ENCODE measurements at regions not wholly inside any gene's neighbourhood (a gene's known extent, or its start where the extent isn't known, plus 50 kb on each side); places are given as distances from the start of the nearest gene placed in this dataset.

DNA sequence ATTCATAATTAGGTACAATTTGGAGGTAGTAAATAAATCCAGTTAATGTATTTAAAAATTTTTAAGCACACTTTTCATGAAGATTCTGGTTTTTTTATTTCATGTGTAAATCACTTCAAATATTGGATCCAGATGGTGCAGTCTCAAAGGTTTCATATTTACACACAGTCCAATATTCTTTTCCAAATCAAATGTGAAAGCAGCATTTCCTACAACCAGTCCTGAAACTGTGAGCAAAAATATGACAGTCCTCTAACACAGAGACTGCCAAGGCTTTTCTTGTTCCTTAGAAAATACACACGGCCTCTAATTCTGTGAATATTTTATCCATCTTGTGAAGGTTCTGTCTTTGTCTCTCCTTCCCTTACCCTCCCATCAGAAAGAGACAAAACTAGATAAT is 645.9 kb downstream of the ARL4A start:
- H3K27me3 ChIP-seq (replicated peaks in 1 of 2; ENCODE audit: control insufficient read depth in 2 of 2, insufficient read depth in 2 of 2, low read length in 1 of 2), result no peaks in the 10 kb centered on the region
- H3K4me3 ChIP-seq, result no peak overlapping the region
- H3K9me3 ChIP-seq (replicated peaks; ENCODE audit: control insufficient read depth, insufficient read depth, low read length), result no peaks in the 10 kb centered on the region
- H3K4me1 ChIP-seq (ENCODE audit: control insufficient read depth, insufficient read depth, low read length), result no peaks in the 10 kb centered on the region
- no peak overlapping the region for H2AFZ ChIP-seq (ENCODE audit: control insufficient read depth, low read depth, low read length)
- no peaks in the 10 kb centered on the region for H4K20me1 ChIP-seq (ENCODE audit: control insufficient read depth, insufficient read depth)
- SMC1A ChIA-PET (ENCODE audit: uncharacterized antibody, unreplicated experiment), result no interaction called here
- no peak overlapping the region for H3K9ac ChIP-seq (ENCODE audit: control insufficient read depth, insufficient read depth, low read length)
- intact Hi-C loops (cut with micrococcal nuclease; ENCODE audit: unreplicated experiment), result no loop called here
- no peak overlapping the region for H3K27ac ChIP-seq (ENCODE audit: control insufficient read depth, insufficient read depth)
- POLR2A ChIA-PET, result no interaction called here
- CTCF ChIA-PET, result no interaction called here
- RAD21 ChIA-PET (ENCODE audit: unreplicated experiment), result no interaction called here
- no peaks in the 10 kb centered on the region for H3K79me2 ChIP-seq (ENCODE audit: control insufficient read depth, insufficient read depth, low read length)
- DNase-seq (ENCODE audit: low read depth, low spot score), result no peak
- no peak overlapping the region for H3K4me2 ChIP-seq (ENCODE audit: control insufficient read depth, insufficient read depth)
- H3K36me3 ChIP-seq (ENCODE audit: control insufficient read depth in 2 of 2, insufficient read depth in 2 of 2, low read length in 1 of 2), result no peaks in the 10 kb centered on the region
- no peak for FAIRE-seq
- no peak for ATAC-seq
- in situ Hi-C loops (cut with MboI), result no loop called here
- no peak for TF ChIP-seq CBX5 (IDR thresholded peaks at IDR 0.05; ENCODE audit: low read depth)
- TF ChIP-seq ZNF207 (IDR thresholded peaks at IDR 0.05; ENCODE audit: borderline replicate concordance), result no peak
- no peak for TF ChIP-seq E2F4 (IDR thresholded peaks at IDR 0.05; ENCODE audit: low read depth, low read length)
- TF ChIP-seq ZBED1 (IDR thresholded peaks at IDR 0.05; ENCODE audit: borderline replicate concordance), result no peak
- TF ChIP-seq, protein P1, sequence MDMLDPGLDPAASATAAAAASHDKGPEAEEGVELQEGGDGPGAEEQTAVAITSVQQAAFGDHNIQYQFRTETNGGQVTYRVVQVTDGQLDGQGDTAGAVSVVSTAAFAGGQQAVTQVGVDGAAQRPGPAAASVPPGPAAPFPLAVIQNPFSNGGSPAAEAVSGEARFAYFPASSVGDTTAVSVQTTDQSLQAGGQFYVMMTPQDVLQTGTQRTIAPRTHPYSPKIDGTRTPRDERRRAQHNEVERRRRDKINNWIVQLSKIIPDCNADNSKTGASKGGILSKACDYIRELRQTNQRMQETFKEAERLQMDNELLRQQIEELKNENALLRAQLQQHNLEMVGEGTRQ (IDR thresholded peaks at IDR 0.05; ENCODE audit: borderline replicate concordance, low read depth, low read length), result no peak
- no peak for TF ChIP-seq LARP7 (IDR thresholded peaks at IDR 0.05)
- no peak for TF ChIP-seq SP1 (IDR thresholded peaks at IDR 0.05; ENCODE audit: low read depth, low read length)
- TF ChIP-seq ZNF687 (IDR thresholded peaks at IDR 0.05), result no peak
- TF ChIP-seq, protein P2, sequence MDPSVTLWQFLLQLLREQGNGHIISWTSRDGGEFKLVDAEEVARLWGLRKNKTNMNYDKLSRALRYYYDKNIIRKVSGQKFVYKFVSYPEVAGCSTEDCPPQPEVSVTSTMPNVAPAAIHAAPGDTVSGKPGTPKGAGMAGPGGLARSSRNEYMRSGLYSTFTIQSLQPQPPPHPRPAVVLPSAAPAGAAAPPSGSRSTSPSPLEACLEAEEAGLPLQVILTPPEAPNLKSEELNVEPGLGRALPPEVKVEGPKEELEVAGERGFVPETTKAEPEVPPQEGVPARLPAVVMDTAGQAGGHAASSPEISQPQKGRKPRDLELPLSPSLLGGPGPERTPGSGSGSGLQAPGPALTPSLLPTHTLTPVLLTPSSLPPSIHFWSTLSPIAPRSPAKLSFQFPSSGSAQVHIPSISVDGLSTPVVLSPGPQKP (IDR thresholded peaks at IDR 0.05; ENCODE audit: low read depth, low read length), result no peak
- no peak for TF ChIP-seq SIN3A (IDR thresholded peaks at IDR 0.05; ENCODE audit: low read depth, low read length)
- TF ChIP-seq ZNF592 (IDR thresholded peaks at IDR 0.05), result no peak
- no peak for TF ChIP-seq BHLHE40 (IDR thresholded peaks at IDR 0.05; ENCODE audit: borderline replicate concordance in 1 of 2, low read depth in 2 of 2, low read length in 1 of 2)
- no peak for TF ChIP-seq MYC (IDR thresholded peaks at IDR 0.05; ENCODE audit: insufficient read depth, insufficient read length, insufficient replicate concordance, low read length, severe bottlenecking)
- no peak for TF ChIP-seq POLR2AphosphoS5 (IDR thresholded peaks at IDR 0.05; ENCODE audit: low read length)
- 0% methylated on average over 1 of the region's 1 CpG for WGBS (ENCODE audit: insufficient coverage, insufficient replicate concordance, low lambda C conversion rate, missing lambda C conversion rate)
- BruUV-seq (replicated peaks), result no TSS peak

All from GM12878 (cell line).